ENCODE measurements at regions not wholly inside any gene's neighbourhood (a gene's known extent, or its start where the extent isn't known, plus 50 kb on each side); places are given as distances from the start of the nearest gene placed in this dataset.
"Not testable (repeated sequence)": the region's sequence is repeated elsewhere in the genome, so short reads cannot be mapped to it uniquely, and the experiment has no call there.

DNA sequence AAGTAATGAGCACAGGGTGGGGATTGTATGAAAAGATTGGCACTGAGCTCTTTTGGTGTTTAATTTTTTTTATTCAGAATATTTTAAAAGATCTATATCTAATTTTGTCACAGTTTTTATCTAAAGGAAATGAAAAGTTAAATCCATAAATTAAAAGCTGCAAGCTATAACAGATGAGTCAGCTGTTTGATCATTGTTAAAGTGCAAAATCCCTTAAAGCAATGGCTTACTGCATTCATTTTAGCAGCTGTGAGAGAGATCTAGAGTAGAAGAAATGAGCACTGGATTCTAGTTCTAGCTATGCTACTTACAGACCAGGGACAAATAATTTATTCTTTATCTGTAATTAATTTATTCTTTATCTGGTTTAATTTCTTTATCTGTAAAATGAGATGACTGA, 245.9 kb downstream of the CD109 start:
- in situ Hi-C loops (cut with HindIII; ENCODE audit: low sequenced_read_pairs) = no loop called here
- no peak overlapping the region for H3K4me3 ChIP-seq (ENCODE audit: low read depth, low read length)
- DNase-seq (ENCODE audit: low read depth) = no peak
- no peak for TF ChIP-seq CTCF (IDR thresholded peaks at IDR 0.05; ENCODE audit: low read depth, low read length, missing control alignments)

- no peak for DNase-seq (ENCODE audit: low read depth)
- in situ Hi-C loops (cut with HindIII; ENCODE audit: low sequenced_read_pairs) = no loop called here
- TF ChIP-seq CTCF (IDR thresholded peaks at IDR 0.05; ENCODE audit: low read depth, low read length, missing control alignments) = no peak
- no peak overlapping the region for H3K4me3 ChIP-seq (ENCODE audit: low read depth, low read length)
Measured at GRCh38 chr6:73937805-73938204, 241.8 kb downstream of the CD109 start.

DNA sequence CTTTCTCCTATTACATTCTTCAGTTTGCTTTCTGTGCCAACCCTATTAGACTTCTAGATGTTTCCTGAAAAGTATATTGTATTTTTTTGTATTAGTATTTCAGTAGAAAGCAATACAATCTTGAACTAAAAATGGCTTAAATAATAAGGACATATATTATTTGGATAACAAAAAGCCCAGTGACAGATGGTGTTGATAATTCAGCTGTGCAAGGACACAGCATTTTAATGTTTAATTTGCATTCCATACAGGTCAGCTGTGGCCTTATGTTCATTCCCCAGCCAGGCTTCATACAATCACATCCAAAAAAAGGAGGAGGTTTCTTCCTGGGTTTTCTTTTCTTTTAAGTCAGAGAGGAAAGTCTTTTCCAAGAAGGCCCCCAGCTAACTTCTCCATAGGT, 236.9 kb downstream of the CD109 start:
- in situ Hi-C loops (cut with HindIII; ENCODE audit: low sequenced_read_pairs) = no loop called here
- no peak overlapping the region for H3K4me3 ChIP-seq (ENCODE audit: low read depth, low read length)
- no peak for TF ChIP-seq CTCF (IDR thresholded peaks at IDR 0.05; ENCODE audit: low read depth, low read length, missing control alignments)
- no peak for DNase-seq (ENCODE audit: low read depth)

GRCh38 chr6:73929405-73929804, 233.4 kb downstream of the CD109 start:
- H3K4me3 ChIP-seq (ENCODE audit: low read depth, low read length) = no peak overlapping the region
- no peak for DNase-seq (ENCODE audit: low read depth)
- in situ Hi-C loops (cut with HindIII; ENCODE audit: low sequenced_read_pairs) = no loop called here
- no peak for TF ChIP-seq CTCF (IDR thresholded peaks at IDR 0.05; ENCODE audit: low read depth, low read length, missing control alignments)

GRCh38 chr6:73927421-73927820, 231.4 kb downstream of the CD109 start:
- no peak for DNase-seq (ENCODE audit: low read depth)
- no peak for TF ChIP-seq CTCF (IDR thresholded peaks at IDR 0.05; ENCODE audit: low read depth, low read length, missing control alignments)
- in situ Hi-C loops (cut with HindIII; ENCODE audit: low sequenced_read_pairs) = no loop called here
- H3K4me3 ChIP-seq (ENCODE audit: low read depth, low read length) = no peak overlapping the region

DNA sequence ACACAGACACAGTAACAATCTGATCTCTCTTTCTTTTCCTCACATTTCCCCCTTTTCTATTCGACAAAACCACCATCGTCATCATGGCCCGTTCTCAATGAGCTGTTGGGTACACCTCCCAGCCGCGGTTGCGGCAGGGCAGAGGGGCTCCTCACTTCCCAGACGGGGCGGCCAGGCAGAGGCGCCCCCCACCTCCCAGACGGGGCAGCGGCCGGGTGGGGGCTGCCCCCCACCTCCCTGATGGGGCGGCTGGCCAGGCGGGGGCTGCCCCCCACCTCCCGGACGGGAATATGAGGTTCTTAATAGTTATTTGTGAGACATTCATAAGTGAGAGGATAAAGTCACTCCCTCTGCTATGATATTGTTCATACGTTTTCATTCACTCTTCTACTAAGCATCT, 229.7 kb downstream of the CD109 start:
- in situ Hi-C loops (cut with HindIII; ENCODE audit: low sequenced_read_pairs); H3K4me3 ChIP-seq (ENCODE audit: low read depth, low read length); DNase-seq (ENCODE audit: low read depth): not testable (repeated sequence)

DNA sequence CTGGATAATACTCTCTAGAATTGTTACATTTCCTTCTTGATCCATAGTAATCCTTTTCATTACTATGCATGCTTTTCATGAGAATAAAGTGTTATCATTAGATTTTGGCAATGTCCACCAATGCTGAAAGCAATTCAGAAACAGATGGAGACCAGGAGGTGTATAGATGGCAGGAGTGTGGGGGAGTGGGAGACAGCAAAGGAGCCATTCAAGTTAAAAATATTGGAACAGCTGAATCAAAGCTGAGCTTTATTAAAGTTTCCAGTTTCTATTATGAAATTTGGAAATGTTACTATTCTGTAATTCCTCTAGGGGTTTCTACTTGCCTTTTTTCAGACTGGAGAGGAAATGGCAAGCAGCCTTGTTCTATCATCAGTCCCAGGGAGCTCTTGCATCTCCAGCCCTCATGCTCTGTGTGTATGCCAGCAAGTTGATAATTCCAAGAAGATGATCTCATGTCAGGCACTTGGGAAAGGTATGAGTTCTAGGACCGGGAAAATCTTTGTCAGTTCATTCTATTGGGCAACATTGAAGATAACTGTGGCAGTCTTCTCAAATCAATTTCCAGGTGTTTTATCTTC, 228.0 kb downstream of the CD109 start:
- no peak for TF ChIP-seq CTCF (IDR thresholded peaks at IDR 0.05; ENCODE audit: low read depth, low read length, missing control alignments)
- no peak overlapping the region for H3K4me3 ChIP-seq (ENCODE audit: low read depth, low read length)
- no peak for DNase-seq (ENCODE audit: low read depth)
- in situ Hi-C loops (cut with HindIII; ENCODE audit: low sequenced_read_pairs) = no loop called here
